ENCODE measurements at regions not wholly inside any gene's neighbourhood (a gene's known extent, or its start where the extent isn't known, plus 50 kb on each side); places are given as distances from the start of the nearest gene placed in this dataset.
A peak's percentile ranks its signal among the peaks of the same experiment; 100 is the strongest.

DNA sequence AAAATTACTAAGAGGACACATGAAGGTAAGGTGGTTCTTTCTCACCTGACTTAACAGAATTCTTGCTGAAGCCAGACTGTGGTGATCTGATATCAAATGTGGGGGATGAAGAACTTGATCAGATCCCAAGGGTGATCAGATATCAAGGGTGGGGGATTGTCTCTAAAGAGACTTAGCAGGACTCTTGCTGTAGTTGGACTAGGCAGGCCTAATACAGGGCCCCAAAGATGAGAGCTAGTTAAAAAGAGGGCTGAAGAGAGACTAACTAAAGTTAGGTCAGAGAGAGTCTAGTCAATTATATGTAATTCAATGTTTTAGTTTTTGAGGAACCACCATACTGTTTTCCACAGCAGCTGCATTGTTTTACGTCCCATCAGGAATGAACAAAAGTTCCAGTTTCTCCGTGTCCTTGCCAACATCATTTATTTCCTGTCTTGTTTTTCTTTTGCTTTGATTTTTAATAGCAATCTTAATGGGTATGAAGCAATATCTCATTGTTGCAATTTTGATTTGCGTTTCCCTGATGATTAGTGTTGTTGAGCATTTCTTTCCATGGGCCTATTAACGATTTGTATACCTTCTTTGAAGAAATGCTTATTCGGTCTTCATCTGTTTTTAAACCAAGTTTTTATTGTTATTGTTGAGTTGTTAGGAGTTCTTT lies 77.6 kb upstream of the ALDH1A1 start:
- Mint-ChIP-seq H3K4me3 (no peak overlapping the region), H3K4me1 (no peaks in the 10 kb centered on the region), H3K27ac (no peak overlapping the region; the same call in 1 of the 2 replicates), H3K9me3 (no peaks in the 10 kb centered on the region), H3K36me3 (ENCODE audit: low read depth) (no peaks in the 10 kb centered on the region), H3K27me3 (ENCODE audit: insufficient read depth, low read depth, poor library complexity) (peaks cover 2% of the 10 kb centered on the region)
- TF ChIP-seq ZNF331 (CRISPR knock-in tag; IDR thresholded peaks at IDR 0.05; ENCODE audit: low read depth), result no peak
- TF ChIP-seq CREB1 (CRISPR knock-in tag; IDR thresholded peaks at IDR 0.05; ENCODE audit: low read depth), result no peak
- no peak for TF ChIP-seq STAT1 (IDR thresholded peaks at IDR 0.05; ENCODE audit: unreplicated experiment)
- TF ChIP-seq CTCF (conservative IDR thresholded peaks at IDR 0.05; ENCODE audit: low read depth in 2 of 2), result no peak
- no peak for TF ChIP-seq ZNF114 (CRISPR knock-in tag; IDR thresholded peaks at IDR 0.05)
- no peak for TF ChIP-seq EZH2 (IDR thresholded peaks at IDR 0.05; ENCODE audit: low read depth, unreplicated experiment)
- no peak for TF ChIP-seq NANOG (IDR thresholded peaks at IDR 0.05; ENCODE audit: borderline replicate concordance)
- no peak for TF ChIP-seq POLR2AphosphoS5 (IDR thresholded peaks at IDR 0.05; ENCODE audit: low read depth)
- no peak for TF ChIP-seq REST (IDR thresholded peaks at IDR 0.05; ENCODE audit: unreplicated experiment)
- TF ChIP-seq ETS1 (IDR thresholded peaks at IDR 0.05), result no peak
- TF ChIP-seq JUNB (IDR thresholded peaks at IDR 0.05; ENCODE audit: unreplicated experiment), result no peak
- no peak for TF ChIP-seq EZH2phosphoT487 (IDR thresholded peaks at IDR 0.05; ENCODE audit: unreplicated experiment)
- TF ChIP-seq, protein P1, sequence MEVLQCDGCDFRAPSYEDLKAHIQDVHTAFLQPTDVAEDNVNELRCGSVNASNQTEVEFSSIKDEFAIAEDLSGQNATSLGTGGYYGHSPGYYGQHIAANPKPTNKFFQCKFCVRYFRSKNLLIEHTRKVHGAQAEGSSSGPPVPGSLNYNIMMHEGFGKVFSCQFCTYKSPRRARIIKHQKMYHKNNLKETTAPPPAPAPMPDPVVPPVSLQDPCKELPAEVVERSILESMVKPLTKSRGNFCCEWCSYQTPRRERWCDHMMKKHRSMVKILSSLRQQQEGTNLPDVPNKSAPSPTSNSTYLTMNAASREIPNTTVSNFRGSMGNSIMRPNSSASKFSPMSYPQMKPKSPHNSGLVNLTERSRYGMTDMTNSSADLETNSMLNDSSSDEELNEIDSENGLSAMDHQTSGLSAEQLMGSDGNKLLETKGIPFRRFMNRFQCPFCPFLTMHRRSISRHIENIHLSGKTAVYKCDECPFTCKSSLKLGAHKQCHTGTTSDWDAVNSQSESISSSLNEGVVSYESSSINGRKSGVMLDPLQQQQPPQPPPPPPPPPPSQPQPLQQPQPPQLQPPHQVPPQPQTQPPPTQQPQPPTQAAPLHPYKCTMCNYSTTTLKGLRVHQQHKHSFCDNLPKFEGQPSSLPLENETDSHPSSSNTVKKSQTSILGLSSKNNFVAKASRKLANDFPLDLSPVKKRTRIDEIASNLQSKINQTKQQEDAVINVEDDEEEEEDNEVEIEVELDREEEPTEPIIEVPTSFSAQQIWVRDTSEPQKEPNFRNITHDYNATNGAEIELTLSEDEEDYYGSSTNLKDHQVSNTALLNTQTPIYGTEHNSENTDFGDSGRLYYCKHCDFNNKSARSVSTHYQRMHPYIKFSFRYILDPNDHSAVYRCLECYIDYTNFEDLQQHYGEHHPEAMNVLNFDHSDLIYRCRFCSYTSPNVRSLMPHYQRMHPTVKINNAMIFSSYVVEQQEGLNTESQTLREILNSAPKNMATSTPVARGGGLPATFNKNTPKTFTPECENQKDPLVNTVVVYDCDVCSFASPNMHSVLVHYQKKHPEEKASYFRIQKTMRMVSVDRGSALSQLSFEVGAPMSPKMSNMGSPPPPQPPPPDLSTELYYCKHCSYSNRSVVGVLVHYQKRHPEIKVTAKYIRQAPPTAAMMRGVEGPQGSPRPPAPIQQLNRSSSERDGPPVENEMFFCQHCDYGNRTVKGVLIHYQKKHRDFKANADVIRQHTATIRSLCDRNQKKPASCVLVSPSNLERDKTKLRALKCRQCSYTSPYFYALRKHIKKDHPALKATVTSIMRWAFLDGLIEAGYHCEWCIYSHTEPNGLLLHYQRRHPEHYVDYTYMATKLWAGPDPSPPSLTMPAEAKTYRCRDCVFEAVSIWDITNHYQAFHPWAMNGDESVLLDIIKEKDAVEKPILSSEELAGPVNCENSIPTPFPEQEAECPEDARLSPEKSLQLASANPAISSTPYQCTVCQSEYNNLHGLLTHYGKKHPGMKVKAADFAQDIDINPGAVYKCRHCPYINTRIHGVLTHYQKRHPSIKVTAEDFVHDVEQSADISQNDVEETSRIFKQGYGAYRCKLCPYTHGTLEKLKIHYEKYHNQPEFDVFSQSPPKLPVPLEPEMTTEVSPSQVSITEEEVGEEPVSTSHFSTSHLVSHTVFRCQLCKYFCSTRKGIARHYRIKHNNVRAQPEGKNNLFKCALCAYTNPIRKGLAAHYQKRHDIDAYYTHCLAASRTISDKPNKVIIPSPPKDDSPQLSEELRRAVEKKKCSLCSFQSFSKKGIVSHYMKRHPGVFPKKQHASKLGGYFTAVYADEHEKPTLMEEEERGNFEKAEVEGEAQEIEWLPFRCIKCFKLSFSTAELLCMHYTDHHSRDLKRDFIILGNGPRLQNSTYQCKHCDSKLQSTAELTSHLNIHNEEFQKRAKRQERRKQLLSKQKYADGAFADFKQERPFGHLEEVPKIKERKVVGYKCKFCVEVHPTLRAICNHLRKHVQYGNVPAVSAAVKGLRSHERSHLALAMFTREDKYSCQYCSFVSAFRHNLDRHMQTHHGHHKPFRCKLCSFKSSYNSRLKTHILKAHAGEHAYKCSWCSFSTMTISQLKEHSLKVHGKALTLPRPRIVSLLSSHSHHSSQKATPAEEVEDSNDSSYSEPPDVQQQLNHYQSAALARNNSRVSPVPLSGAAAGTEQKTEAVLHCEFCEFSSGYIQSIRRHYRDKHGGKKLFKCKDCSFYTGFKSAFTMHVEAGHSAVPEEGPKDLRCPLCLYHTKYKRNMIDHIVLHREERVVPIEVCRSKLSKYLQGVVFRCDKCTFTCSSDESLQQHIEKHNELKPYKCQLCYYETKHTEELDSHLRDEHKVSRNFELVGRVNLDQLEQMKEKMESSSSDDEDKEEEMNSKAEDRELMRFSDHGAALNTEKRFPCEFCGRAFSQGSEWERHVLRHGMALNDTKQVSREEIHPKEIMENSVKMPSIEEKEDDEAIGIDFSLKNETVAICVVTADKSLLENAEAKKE (CRISPR knock-in tag; IDR thresholded peaks at IDR 0.05), result no peak
- Histone ChIP-seq H4K20me1 (replicated peaks; ENCODE audit: insufficient read depth) (no peaks in the 10 kb centered on the region), H3K36me3 (ENCODE audit: insufficient read depth) (no peaks in the 10 kb centered on the region), H3F3A (replicated peaks; ENCODE audit: low read depth) (no peaks in the 10 kb centered on the region), H3K9me2 (ENCODE audit: insufficient read depth) (no peaks in the 10 kb centered on the region), H3K79me2 (replicated peaks; ENCODE audit: insufficient read depth) (no peaks in the 10 kb centered on the region), H3K27ac (ENCODE audit: low read depth) (no peak overlapping the region), H3K27me3 (ENCODE audit: insufficient read depth) (no peaks in the 10 kb centered on the region), H3K4me1 (ENCODE audit: insufficient read depth) (no peaks in the 10 kb centered on the region), H2AFZ (peak overlapping the region; percentile 6; the same call in 1 of the 2 replicates), H3K4me3 (no peak overlapping the region), H3K4me2 (no peak overlapping the region)
- ATAC-seq, result no peak
- DNase-seq (ENCODE audit: low spot score), result no peak
